GM12864 (cell line): ENCODE measurements at regions not wholly inside any gene's neighbourhood (a gene's known extent, or its start where the extent isn't known, plus 50 kb on each side); places are given as distances from the start of the nearest gene placed in this dataset.
"Not testable (repeated sequence)": the region's sequence is repeated elsewhere in the genome, so short reads cannot be mapped to it uniquely, and the experiment has no call there.

ENCODE experiments used
- DNase-seq: peaks from one replicate; pipeline ENCODE4 v3.0.0-alpha.2; 2011; ENCODE audit warnings: low read depth
- H3K4me3 ChIP-seq: 2 replicates; pipeline ENCODE4 v1.5.1; 2011; ENCODE audit warnings: mild to moderate bottlenecking, low read depth, low read length, control low read depth
- CTCF ChIP-seq: IDR thresholded peaks from 2 replicates; pipeline ENCODE4 v1.5.1; 2011; ENCODE audit warnings: low read depth, mild to moderate bottlenecking, moderate library complexity, low read length, control low read depth, inconsistent platforms; ENCODE audit errors: missing control alignments

- TF ChIP-seq CTCF, result no peak
- no peak for DNase-seq
- no peak overlapping the region for H3K4me3 ChIP-seq
Measured at GRCh38 chr5:4020400-4020799, 424.8 kb downstream of the IRX1 start.

GRCh38 chr5:4022056-4022670 is 426.5 kb downstream of the IRX1 start:
- DNase-seq, result no peak
- no peak overlapping the region for H3K4me3 ChIP-seq
- TF ChIP-seq CTCF, result no peak

- DNase-seq, result no peak
- TF ChIP-seq CTCF, result no peak
- H3K4me3 ChIP-seq, result no peak overlapping the region
Measured at GRCh38 chr5:4023091-4023752, 427.6 kb downstream of the IRX1 start.

- H3K4me3 ChIP-seq, result no peak overlapping the region
- no peak for TF ChIP-seq CTCF
- DNase-seq, result no peak
Measured at GRCh38 chr5:4023753-4024335, 428.2 kb downstream of the IRX1 start.

GRCh38 chr5:4027088-4027734 is 431.6 kb downstream of the IRX1 start:
- H3K4me3 ChIP-seq, result no peak overlapping the region
- DNase-seq, result no peak
- no peak for TF ChIP-seq CTCF

GRCh38 chr5:4028384-4028783 is 432.8 kb downstream of the IRX1 start:
- DNase-seq, result no peak
- no peak for TF ChIP-seq CTCF
- H3K4me3 ChIP-seq, result no peak overlapping the region

- not testable (repeated sequence) for DNase-seq, H3K4me3 ChIP-seq
Measured at GRCh38 chr5:4033546-4033945, 437.9 kb downstream of the IRX1 start.
